ENCODE measurements at regions not wholly inside any gene's neighbourhood (a gene's known extent, or its start where the extent isn't known, plus 50 kb on each side); places are given as distances from the start of the nearest gene placed in this dataset.

- Histone ChIP-seq H3K27me3 (ENCODE audit: control insufficient read depth, extremely low read depth, insufficient read depth, low read length) (no peaks in the 10 kb centered on the region), H3K27ac (ENCODE audit: control insufficient read depth, insufficient read depth, low read length) (no peak overlapping the region), H3K9me3 (ENCODE audit: control insufficient read depth, low read depth, low read length) (no peaks in the 10 kb centered on the region), H2AFZ (ENCODE audit: control insufficient read depth, low read length) (no peak overlapping the region), H3K9me1 (ENCODE audit: control insufficient read depth, extremely low read depth, insufficient read depth, low read length) (no peaks in the 10 kb centered on the region), H4K20me1 (ENCODE audit: control insufficient read depth, extremely low read depth, insufficient read depth, low read length) (no peaks in the 10 kb centered on the region), H3K4me1 (ENCODE audit: control insufficient read depth, extremely low read depth, insufficient read depth, low read length) (no peaks in the 10 kb centered on the region), H3K4me2 (ENCODE audit: control insufficient read depth, extremely low read depth, insufficient read depth, low read depth, low read length) (no peak overlapping the region), H3K79me2 (ENCODE audit: control insufficient read depth, insufficient read depth, low read length) (no peaks in the 10 kb centered on the region), H3K36me3 (ENCODE audit: control insufficient read depth in 2 of 2, extremely low read depth in 1 of 2, insufficient read depth in 2 of 2, low read length in 2 of 2) (no peaks in the 10 kb centered on the region), H3K4me3 (ENCODE audit: control insufficient read depth in 2 of 3, extremely low read depth in 1 of 3, insufficient read depth in 2 of 3, low read depth in 1 of 3, low read length in 3 of 3) (no peak overlapping the region), H3K9ac (ENCODE audit: control insufficient read depth, extremely low read depth, insufficient read depth, low read length) (no peak overlapping the region)
- peak; percentile 23 for DNase-seq (ENCODE audit: low read depth, low spot score)
- FAIRE-seq = peak; percentile 76
- TF ChIP-seq CTCF (optimal IDR thresholded peaks at IDR 0.05 in 1 of 3, IDR thresholded peaks at IDR 0.05 in 1 of 3, conservative IDR thresholded peaks at IDR 0.05 in 1 of 3; ENCODE audit: extremely low read depth in 1 of 3, insufficient read depth in 2 of 3, low read length in 3 of 3) (peak; percentile 86 to 97 (median 89)), EZH2 (IDR thresholded peaks at IDR 0.05; ENCODE audit: low read length) (no peak)
- dilution Hi-C loops (cut with MboI; ENCODE audit: extremely low pct_ligation_motif_present, low sequenced_read_pairs) = no loop called here
Measured at GRCh38 chr5:129852747-129853352, 51.4 kb upstream of the CHSY3 start.

GRCh38 chr5:129853588-129853987, 50.7 kb upstream of the CHSY3 start:
- dilution Hi-C loops (cut with MboI; ENCODE audit: extremely low pct_ligation_motif_present, low sequenced_read_pairs) = no loop called here
- Histone ChIP-seq H2AFZ (ENCODE audit: control insufficient read depth, low read length) (no peak overlapping the region), H3K27me3 (ENCODE audit: control insufficient read depth, extremely low read depth, insufficient read depth, low read length) (no peaks in the 10 kb centered on the region), H3K4me1 (ENCODE audit: control insufficient read depth, extremely low read depth, insufficient read depth, low read length) (no peaks in the 10 kb centered on the region), H3K4me2 (ENCODE audit: control insufficient read depth, extremely low read depth, insufficient read depth, low read depth, low read length) (no peak overlapping the region), H3K9me3 (ENCODE audit: control insufficient read depth, low read depth, low read length) (no peaks in the 10 kb centered on the region), H3K9me1 (ENCODE audit: control insufficient read depth, extremely low read depth, insufficient read depth, low read length) (no peaks in the 10 kb centered on the region), H3K79me2 (ENCODE audit: control insufficient read depth, insufficient read depth, low read length) (no peaks in the 10 kb centered on the region), H3K36me3 (ENCODE audit: control insufficient read depth in 2 of 2, extremely low read depth in 1 of 2, insufficient read depth in 2 of 2, low read length in 2 of 2) (no peaks in the 10 kb centered on the region), H4K20me1 (ENCODE audit: control insufficient read depth, extremely low read depth, insufficient read depth, low read length) (no peaks in the 10 kb centered on the region), H3K27ac (ENCODE audit: control insufficient read depth, insufficient read depth, low read length) (no peak overlapping the region), H3K4me3 (ENCODE audit: control insufficient read depth in 2 of 3, extremely low read depth in 1 of 3, insufficient read depth in 2 of 3, low read depth in 1 of 3, low read length in 3 of 3) (no peak overlapping the region), H3K9ac (ENCODE audit: control insufficient read depth, extremely low read depth, insufficient read depth, low read length) (no peak overlapping the region)
- no peak for DNase-seq (ENCODE audit: low read depth, low spot score)
- TF ChIP-seq EZH2 (IDR thresholded peaks at IDR 0.05; ENCODE audit: low read length) (no peak), CTCF (optimal IDR thresholded peaks at IDR 0.05 in 1 of 3, IDR thresholded peaks at IDR 0.05 in 1 of 3, conservative IDR thresholded peaks at IDR 0.05 in 1 of 3; ENCODE audit: extremely low read depth in 1 of 3, insufficient read depth in 2 of 3, low read length in 3 of 3) (no peak)
- FAIRE-seq = no peak
